GM18873 (cell line): ENCODE measurements at regions not wholly inside any gene's neighbourhood (a gene's known extent, or its start where the extent isn't known, plus 50 kb on each side); places are given as distances from the start of the nearest gene placed in this dataset.
"Not testable (repeated sequence)": the region's sequence is repeated elsewhere in the genome, so short reads cannot be mapped to it uniquely, and the experiment has no call there.

Source experiments
- ATAC-seq: cut with Tn5 transposase; IDR thresholded peaks from one replicate; pipeline ENCODE4 v1.9.1; 2021; ENCODE audit warnings: mild to moderate bottlenecking, moderate library complexity, moderate number of reproducible peaks; ENCODE audit not compliant: unreplicated experiment, low FRiP score

DNA sequence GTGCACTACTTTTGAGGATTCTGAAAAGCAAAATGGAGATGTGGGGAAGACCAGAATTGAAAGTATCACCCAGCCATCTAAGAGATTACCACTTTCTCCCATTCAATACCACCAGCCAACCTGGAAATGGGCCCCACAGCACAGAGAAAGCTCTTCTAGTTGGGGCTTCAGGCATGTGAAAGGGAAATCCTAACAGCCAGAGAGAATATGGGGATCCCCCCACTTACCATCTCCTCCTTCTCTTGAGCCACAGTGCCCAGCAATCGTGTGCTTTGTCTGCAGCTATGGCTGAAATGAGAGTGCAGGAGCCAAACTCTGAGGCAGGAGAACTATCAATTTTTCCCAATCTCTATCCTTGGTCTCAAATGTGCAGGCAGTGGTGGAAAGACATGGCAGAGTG is 173.2 kb upstream of the KCTD7 start:
- not testable (repeated sequence) for ATAC-seq

DNA sequence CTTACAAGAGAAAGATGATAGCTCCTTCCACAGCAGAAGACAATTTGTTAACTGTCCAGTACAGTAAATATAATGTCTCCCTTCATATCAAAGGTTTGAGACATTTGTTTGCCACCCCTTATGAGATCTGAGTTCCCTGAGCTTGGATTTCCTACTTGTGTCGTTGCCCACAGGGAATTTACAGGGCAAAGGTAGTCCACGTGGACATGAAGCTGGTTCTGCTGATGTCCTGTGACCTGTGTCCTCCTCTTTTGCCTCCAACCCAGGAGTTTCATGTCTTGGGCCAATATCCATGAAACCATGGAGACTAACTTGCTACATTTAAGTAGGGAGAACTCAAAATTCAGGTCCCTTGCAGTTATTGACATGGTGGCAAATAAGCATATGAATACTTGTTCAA is 172.2 kb upstream of the KCTD7 start:
- ATAC-seq: not testable (repeated sequence)

DNA sequence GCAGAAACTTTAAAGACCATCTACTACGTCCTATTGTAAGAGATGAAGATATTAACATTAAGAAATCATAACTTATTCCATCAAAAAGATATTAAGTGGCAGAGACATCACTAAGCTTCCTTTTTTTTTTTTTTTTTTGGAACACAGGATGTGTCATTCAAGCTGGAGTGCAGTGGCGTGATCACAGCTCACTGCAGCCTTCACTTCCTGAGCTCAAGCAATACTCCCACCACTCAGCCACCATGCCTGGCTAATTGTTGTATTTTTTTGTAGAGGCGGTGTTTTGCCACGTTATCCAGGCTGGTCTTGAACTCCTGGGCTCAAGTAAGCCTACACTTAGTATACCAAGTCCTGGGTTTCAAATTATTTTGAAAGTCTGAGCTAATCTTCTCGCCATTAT is 169.7 kb upstream of the KCTD7 start:
- not testable (repeated sequence) for ATAC-seq

DNA sequence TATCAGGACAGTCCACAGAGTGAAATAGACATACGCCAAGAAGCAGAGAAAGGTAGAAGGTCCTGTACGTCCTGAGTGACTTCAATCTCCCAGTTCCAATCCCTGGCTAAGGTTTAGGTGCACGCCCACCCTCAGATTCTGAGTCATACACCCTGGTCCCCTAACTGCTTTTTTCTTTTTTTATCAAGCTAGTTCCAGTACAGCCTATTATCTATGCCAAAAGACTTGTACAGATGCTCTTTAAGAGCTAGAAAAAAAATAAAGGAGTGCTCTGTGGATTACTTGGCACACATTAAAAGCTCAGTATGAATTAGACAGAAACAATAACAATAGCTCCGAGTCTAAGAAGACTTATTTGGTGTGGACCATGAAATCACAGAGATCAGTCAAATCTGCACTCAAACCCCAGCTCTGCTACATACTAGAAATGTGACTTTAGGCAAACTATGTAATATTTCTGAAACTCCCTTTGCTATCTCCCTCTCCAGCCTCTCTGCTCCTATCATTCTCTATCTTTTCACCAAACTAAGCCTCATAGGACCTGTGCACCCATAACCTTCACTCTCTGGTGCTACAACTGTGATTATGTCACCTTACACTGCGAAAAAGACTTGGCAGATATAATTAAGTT is 168.8 kb upstream of the KCTD7 start:
- ATAC-seq: not testable (repeated sequence)

DNA sequence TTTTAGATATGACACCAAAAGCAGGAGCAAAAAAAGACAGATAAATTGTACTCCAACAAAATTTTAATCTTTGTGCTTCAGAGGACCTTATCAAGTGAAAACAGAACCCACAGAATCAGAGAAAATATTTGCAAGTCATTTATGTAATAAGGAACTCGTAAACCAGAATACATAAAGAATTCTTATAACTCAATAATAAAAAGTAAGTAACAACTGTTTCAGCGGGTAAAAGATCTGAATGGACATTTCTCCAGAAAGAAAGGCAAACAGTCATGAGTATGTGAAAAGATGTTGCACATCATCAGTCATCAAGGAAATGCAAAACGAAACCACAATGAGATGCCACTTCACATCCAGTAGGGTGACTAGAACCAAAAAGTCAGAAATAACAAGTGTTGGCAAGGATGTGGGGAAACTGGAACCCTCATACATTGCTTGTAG is 167.7 kb upstream of the KCTD7 start:
- ATAC-seq: no peak

DNA sequence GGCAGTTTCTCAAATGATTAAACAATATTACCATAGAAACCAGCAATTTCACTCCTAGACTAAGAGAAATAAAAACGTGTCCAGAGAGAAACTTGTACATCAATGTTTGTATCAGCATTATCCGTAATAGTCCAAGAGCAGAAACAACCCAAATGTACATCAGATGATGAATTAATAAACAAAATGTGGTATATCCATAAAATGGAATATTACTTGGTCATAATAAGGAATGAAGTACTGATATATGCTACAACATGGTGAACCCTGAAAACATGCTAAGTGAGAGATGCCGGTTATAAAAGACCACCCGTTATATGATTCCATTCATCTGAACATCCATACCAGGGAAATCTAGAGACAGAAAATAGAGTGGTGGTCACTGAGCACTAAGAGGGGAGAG is 167.3 kb upstream of the KCTD7 start:
- ATAC-seq: not testable (repeated sequence)

DNA sequence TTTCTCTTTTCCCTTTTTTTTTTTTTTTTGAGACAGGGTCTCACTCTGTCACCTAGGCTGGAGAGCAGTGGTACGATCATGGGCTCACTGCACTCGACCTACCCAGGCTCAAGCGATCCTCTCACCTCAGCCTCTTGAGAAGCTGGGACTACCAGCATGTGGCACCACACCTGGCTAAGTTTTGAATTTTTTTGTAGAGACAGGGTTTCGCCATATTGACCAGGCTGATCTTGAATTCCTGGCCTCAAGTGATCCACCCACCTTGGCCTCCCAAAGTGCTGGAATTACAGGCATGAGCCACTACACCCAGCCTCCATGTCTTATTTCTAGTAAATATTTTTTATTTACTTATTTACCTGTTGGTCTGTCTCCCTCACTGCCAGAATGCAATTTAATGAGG is 165.8 kb upstream of the KCTD7 start:
- ATAC-seq: not testable (repeated sequence)

DNA sequence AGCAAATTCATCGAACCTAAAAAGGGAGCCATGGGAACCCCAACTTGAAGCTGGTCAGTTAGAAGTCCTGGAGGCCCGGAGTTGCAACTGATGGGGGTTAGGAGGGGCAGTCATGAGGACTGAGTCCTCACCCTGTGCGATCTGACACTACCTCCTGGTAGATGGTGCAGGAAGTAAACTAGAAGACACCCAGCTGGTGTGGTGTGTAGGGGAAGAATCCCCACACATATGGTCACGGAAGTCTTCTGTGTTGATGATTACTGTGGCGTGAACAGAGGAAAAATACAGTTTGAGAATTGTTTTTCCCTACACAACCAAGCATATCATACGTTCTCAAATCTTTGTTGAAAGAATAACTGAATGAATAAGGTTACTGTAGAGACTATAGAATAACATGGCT is 164.6 kb upstream of the KCTD7 start:
- ATAC-seq: no peak

DNA sequence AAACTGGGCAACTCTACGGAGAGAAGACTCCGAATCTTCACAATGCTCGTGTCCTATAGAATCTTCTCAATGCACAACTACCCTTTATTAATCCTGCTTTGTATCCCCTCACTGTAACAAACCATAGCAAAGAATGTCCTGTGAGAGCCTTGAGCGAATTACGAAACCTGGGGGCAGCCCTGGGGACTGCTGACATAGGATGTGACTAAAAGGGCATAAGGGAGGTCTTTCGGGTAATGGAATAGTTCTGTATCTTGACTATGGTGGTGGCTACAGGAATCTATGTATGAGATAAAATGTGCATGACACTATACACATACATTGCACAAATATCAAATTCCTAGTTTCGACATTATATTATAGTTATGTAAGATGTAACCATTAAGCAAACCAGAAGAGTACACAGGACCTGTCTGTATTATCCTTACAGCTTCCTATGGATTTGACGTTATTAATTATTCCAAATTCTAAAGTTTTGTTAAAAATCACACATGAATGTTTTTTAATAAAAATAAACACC is 162.5 kb upstream of the KCTD7 start:
- no peak for ATAC-seq

DNA sequence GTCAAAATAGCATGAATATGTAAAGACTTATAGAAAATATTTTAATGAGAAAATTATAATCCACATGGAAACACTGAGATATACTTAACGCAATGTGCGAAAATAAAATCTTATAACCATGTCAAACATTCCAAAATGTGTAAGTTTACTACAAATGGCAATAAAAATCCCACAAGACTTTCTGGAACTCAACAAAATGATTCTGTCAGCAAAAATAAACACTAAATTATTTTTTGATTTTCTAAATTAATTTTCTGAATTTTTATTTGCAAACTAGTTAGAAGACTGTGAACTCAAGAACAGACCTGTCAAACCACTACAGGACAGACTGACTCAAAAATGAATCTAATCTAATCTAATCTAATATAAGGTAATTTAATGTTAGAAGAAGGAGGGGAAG is 160.8 kb upstream of the KCTD7 start:
- ATAC-seq: no peak

DNA sequence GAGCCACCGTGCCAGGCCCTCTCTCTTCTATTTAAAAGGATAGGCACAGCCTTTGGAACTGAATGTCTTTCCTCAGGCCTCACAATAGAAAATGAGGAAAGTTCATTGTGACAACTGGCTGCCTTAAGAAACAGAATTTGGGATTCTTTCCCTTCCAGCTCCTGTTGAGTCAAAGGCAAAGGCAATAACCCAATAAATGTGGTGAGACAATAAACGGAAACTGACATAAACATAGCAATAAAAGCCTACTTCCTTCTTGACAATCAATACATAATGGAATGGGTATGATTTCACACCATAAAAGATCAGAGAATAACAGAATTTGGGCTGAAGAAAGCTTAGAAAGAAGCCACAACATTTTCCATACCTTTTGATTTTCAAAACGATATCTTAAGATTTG is 155.6 kb upstream of the KCTD7 start:
- not testable (repeated sequence) for ATAC-seq

DNA sequence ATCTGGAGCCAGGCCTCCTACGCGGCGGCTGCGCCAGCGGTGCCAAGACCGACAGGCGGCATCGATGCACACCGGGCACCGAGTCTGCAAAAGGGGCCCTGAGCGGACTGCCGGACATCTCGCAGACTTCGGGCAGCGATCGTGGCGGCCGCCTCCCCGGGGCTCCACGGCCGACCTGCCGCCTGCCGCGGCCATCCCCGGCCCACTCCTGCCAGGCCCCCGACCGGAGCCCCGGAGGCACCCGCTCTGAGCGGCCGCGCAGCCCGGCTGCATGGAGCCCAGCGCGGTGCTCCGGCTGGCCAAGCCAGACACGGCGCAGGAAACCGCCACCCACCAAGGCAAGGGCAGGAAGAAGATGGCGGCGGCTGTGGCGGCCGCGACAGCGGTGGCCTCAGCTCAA is 154.2 kb upstream of the KCTD7 start:
- no peak for ATAC-seq

DNA sequence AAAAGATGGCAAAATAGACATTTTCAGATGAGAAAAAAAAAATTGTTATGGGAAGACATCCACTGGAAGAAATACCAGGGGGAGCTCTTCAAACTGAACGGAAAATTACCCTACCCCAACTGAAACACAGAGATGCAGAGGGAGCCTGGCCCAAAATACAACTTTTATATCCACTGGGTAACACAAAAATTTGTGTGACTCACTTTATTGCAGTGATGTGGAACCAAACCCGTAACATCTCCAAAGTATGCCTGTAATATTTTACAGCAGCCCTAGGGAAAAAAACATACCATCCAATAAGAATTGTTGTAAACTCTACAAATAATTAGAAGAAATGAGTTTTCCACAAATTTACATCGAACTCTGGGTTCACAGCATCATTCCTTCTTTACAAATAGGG is 152.6 kb upstream of the KCTD7 start:
- ATAC-seq: not testable (repeated sequence)

DNA sequence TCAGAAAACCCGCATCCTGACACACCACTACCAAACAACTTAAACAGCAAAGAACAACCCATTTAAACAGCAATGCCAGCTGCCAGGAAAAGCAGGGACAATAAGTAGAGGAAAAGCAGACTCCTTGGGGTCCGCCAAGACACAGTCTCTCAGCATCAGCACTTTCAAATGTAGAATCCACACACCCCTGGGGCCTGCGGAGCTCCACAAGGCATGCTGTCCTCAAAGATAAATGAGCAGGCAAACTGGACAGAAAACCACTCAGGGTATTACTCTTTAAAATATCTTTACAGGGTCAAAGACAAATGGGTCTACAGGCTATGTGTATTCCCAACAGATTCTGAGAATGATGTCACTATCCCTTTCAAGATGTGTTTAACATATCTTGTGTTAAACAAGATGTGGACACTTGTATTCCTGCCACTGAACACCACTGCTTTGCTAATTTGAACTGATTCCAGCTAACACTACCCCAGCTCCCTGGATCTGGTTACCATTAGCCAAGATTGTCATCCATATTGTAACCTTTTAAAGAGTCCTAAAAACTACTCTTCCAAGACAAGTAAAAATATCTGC is 150.8 kb upstream of the KCTD7 start:
- ATAC-seq: not testable (repeated sequence)

DNA sequence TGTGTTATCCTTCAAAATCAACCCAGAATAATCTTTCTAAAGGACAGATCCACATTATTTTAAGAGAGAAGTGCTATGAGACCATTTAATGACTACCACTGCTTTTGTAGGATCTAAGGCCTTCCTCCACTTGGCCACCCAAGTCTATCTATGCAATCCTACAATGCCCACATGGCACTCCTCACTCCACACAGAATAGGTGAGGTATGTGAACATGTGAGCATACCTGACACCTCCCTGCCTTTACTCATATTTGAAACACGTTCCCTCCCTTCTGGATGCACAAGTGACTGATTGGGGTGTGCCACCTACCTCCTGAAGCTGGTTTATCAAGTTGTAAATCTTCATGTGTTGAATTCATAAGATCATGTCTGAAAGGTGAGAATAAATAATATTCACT is 147.5 kb upstream of the KCTD7 start:
- ATAC-seq: not testable (repeated sequence)

DNA sequence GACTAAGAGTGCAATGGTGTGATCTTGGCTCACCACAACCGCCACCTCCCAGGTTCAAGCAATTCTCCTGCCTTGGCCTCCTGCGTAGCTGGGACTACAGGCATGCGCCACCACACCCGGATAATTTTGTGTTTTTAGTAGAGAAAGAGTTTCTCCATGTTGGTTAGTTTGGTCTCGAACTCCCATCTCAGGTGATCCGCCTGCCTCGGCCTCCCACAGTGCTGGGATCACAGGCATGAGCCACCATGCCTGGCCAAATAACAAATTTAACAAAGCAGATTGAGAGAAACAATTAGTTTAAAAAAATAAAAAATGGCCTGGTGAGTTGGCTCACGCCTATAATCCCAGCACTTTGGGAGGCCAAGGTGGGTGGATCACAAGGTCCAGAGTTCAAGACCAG is 139.6 kb upstream of the KCTD7 start:
- not testable (repeated sequence) for ATAC-seq

DNA sequence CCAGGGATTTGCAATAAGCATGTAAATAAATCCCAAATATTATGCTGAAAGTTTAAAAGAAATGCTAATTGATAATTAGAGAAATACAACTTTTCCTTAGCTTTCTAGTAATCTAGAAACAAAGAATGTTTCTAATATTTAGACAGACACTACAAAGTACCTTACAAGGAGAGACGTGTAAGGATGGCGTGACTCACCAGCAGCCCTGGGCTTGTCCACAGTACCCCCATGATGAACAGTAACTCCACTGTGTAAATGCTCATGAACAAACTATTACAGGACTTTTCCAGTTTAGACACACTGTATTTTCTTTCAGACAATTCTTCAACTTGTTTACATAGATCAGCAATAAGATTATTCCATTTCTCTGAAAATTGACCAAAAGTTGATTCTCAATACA is 138.9 kb upstream of the KCTD7 start:
- ATAC-seq: not testable (repeated sequence)

DNA sequence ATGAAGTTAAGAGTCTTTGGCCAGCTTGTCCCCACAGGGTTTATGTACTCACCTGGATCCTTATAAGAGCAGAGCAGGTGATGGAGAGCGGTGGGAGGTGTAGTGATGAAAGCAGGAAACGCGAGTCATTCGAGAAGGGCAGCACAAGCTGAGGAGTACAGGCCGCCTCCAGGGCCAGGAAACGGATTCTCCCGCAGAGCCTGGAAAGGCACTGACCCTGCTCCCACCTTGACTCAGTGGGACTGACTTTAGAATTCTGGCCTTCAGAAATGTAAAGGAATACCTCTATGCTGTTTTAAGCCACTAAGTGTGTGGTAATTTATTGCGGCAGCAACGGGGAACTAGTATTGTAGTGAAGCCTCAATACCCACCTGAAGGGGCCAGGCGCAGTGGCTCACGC is 137.7 kb upstream of the KCTD7 start:
- not testable (repeated sequence) for ATAC-seq

DNA sequence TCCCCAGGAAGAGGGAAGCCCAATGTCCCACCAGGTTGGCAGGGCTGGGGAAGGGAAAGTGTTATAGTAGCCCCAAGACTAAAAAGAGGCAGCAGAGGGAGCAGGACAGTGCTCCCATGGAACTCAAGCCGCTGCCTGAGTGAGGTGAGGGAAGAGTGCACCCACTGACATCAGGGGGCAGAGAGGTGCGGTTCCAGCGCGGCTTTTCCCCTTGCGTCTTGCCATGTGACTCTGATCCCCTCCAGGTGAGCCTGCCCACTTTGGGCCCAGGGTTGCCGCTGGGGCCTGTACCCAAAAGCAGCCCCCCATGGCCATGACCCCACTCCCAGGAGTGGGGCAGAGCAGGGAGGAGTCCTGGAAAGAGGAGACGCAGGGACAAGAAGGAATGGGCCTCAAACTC is 136.3 kb upstream of the KCTD7 start:
- not testable (repeated sequence) for ATAC-seq

DNA sequence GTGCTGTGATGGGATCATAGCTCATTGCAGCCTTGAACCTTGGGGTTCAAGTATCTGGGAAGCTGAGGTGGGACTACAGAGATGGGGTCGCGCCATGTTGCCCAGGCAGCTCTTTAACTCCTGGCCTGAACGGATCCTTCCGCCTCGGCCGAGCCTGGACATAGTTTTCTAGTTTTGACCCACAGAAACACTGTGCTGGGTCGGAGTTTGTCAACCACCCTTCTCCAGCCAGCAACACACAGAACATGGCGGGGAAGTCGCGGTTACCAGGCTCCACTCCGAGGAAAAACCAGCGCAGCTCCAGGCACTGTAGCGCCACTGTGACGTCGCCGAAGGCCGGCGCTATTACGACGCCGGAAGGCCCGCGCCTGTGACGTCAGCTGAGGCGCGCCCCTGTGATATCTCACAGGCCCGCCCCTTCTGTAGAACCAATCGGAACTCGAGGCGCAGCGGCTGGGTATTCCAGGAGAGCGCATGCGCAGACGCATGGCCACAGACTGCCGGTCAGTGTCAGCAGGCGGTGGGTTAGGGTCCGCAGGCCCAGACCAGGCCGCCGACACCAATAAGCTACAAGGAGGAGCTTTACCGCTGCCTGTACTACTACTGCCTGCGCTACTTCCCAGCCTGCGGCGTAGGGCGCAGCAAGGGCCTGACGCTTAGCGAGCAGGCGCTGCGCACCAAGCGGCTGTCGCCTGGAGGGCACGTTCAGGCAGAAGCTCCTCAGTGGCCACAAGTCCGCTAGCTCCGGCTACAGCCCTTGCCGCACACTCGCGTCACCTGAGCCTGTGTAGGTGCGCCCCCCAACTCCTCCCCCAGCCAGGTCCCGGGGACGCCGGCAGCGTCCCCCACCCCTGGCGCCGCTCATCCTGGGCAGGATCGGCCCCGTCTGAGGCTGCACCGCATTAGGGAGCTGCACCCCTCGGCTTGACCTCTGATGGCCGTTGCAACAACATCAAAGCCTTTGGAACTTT is 135.2 kb upstream of the KCTD7 start:
- ATAC-seq: peak; percentile 96

DNA sequence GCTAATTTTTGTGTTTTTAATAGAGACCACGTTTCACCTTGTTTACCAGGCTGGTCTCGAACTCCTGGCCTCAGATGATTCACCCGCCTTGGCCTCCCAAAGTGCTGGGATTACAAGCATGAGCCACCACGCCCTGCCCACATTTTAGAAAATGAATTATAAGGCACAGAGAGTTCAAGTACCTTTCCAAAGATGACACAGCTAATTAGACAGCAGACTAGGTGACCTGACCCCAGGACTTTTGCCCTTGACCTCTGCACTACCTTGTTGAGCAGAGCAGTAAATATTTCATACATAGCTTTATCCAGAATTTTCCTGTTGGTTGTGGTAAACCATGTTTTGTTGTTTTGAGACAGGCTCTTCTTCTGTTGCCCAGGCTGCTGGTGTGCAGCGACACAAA is 131.3 kb upstream of the KCTD7 start:
- ATAC-seq: no peak
